Spleen (tissue), 7 donors: ENCODE measurements at regions not wholly inside any gene's neighbourhood (a gene's known extent, or its start where the extent isn't known, plus 50 kb on each side); places are given as distances from the start of the nearest gene placed in this dataset.

Experiments used
- CTCF ChIP-seq, 11 experiments: fragments of 200-600 bp in 7 of 11; fragments of 450-650 bp in 4 of 11; sonication (generic) in 4 of 11; IDR thresholded peaks in 8 of 11; conservative IDR thresholded peaks in 3 of 11; 1 replicate in 7 of 11; 2 replicates in 4 of 11; pipeline versions ENCODE4 v1.4.0 to v1.8.0; 2016 to 2021; ENCODE audit warnings: antibody characterized with exemption in 11 of 11, inconsistent platforms in 4 of 11, mild to moderate bottlenecking in 1 of 11
- POLR2A ChIP-seq, 3 donors: fragments of 450-650 bp; IDR thresholded peaks; one replicate each; pipeline ENCODE4 v1.5.1; 2017; ENCODE audit warnings: antibody characterized with exemption in 3 of 3, mild to moderate bottlenecking in 1 of 3
- POLR2AphosphoS5 ChIP-seq, 3 donors: sonication (generic); formaldehyde crosslinking; IDR thresholded peaks; one replicate each; pipeline ENCODE4 v1.5.1; 2017; ENCODE audit warnings: antibody characterized with exemption in 3 of 3
- donor health status: DM: no; HTN: no; CAD: no; lungs with moderate emphysema.
- donor health status: DM: no; HTN: no; CAD: no.
- donor health status: DM: no; HTN: no; CAD: no.

- TF ChIP-seq CTCF (IDR thresholded peaks at IDR 0.05 in 8 of 11, conservative IDR thresholded peaks at IDR 0.05 in 3 of 11): no peak
- no peak for TF ChIP-seq POLR2A (IDR thresholded peaks at IDR 0.05)
- no peak for TF ChIP-seq POLR2AphosphoS5 (IDR thresholded peaks at IDR 0.05)
Measured at GRCh38 chr15:97012986-97013385, 682.5 kb downstream of the NR2F2 start.
